Brain microvascular endothelial cell (primary cell): ENCODE measurements at regions not wholly inside any gene's neighbourhood (a gene's known extent, or its start where the extent isn't known, plus 50 kb on each side); places are given as distances from the start of the nearest gene placed in this dataset.

ENCODE experiments used
- DNase-seq: peaks from one replicate; pipeline ENCODE4 v3.0.0-alpha.2; 2020
- H3K27ac ChIP-seq: fragments of 250-450 bp; sonication (Bioruptor Pico); 2 replicates; pipeline ENCODE4 v1.5.1; 2020; ENCODE audit warnings: mild to moderate bottlenecking, moderate library complexity
- H3K27me3 ChIP-seq: fragments of 250-450 bp; sonication (Bioruptor Pico); replicated peaks from 2 replicates; pipeline ENCODE4 v1.5.1; 2020; ENCODE audit warnings: mild to moderate bottlenecking
- H3K36me3 ChIP-seq: fragments of 250-450 bp; sonication (Bioruptor Pico); replicated peaks from 2 replicates; pipeline ENCODE4 v1.5.1; 2020; ENCODE audit warnings: mild to moderate bottlenecking
- H3K4me3 ChIP-seq: 2 replicates; pipeline ENCODE4 v1.5.1; 2011; ENCODE audit warnings: low read depth, mild to moderate bottlenecking, control low read depth, low read length, moderate library complexity
- CTCF ChIP-seq: IDR thresholded peaks from 2 replicates; pipeline ENCODE4 v1.5.1; 2011; ENCODE audit warnings: low read depth, mild to moderate bottlenecking, moderate library complexity, low read length, control low read depth, inconsistent platforms; ENCODE audit errors: missing control alignments
- in situ Hi-C: cut with HindIII; loops from 2 replicates; pipeline ENCODE4 v1.10.0; 2017; ENCODE audit warnings: low sequenced_read_pairs, low pct_ligation_motif_present

DNA sequence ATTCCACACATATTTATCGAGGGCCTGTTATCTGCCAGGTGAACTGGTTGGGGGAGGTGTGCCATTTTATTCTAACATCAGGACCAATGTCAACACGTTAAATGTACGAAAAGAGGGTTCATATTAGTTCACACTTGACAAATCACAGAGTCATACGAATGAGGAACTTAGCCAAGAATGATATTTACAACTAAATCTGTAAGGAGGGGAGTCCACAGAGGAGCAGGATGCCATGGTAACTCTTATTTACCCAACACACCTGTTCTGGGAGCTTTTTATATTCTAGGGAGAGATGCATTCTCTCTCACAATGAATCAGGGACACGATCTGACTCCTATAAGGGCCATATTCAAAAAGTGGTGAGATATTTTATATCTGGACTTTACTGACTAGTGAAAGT lies 144.1 kb downstream of the CDC42EP3 start:
- no peaks in the 10 kb centered on the region for H3K27me3 ChIP-seq
- no peak overlapping the region for H3K4me3 ChIP-seq
- H3K27ac ChIP-seq = no peak overlapping the region
- no peak for DNase-seq
- H3K36me3 ChIP-seq = no peaks in the 10 kb centered on the region
- in situ Hi-C loops = no loop called here
- no peak for TF ChIP-seq CTCF

- H3K36me3 ChIP-seq = no peaks in the 10 kb centered on the region
- H3K27me3 ChIP-seq = no peaks in the 10 kb centered on the region
- H3K27ac ChIP-seq = no peak overlapping the region
- TF ChIP-seq CTCF = no peak
- H3K4me3 ChIP-seq = no peak overlapping the region
- in situ Hi-C loops = no loop called here
- DNase-seq = no peak
Measured at GRCh38 chr2:37529830-37530415, 141.5 kb downstream of the CDC42EP3 start.

DNA sequence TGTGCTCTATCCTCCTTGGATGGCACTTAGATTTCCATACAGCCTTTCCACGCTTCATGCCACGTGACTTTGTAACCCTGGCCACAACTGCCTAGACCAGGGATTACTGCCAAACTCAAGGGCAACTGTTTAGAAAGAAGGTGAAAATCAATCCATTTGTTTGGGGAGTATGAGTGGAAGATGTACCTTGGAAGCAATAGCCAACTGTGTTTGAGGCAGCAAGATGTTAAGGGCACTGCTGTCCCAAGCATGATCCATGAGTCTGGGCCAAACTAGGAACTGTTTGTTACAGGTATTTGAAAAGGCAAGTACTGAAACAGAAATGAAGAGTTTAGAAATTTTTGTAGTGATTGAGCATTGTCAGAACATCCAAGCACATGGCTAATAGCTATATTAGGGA lies 138.9 kb downstream of the CDC42EP3 start:
- Histone ChIP-seq H3K36me3 (no peaks in the 10 kb centered on the region), H3K27me3 (no peaks in the 10 kb centered on the region), H3K4me3 (no peak overlapping the region), H3K27ac (no peak overlapping the region)
- no peak for TF ChIP-seq CTCF
- no peak for DNase-seq
- in situ Hi-C loops = no loop called here

GRCh38 chr2:37537316-37537715 lies 134.1 kb downstream of the CDC42EP3 start:
- Histone ChIP-seq H3K36me3 (no peaks in the 10 kb centered on the region), H3K27ac (no peak overlapping the region), H3K4me3 (no peak overlapping the region), H3K27me3 (no peaks in the 10 kb centered on the region)
- in situ Hi-C loops = no loop called here
- no peak for TF ChIP-seq CTCF
- DNase-seq = no peak

- TF ChIP-seq CTCF = no peak
- H3K4me3 ChIP-seq = no peak overlapping the region
- DNase-seq = no peak
- H3K27me3 ChIP-seq = no peaks in the 10 kb centered on the region
- no peaks in the 10 kb centered on the region for H3K36me3 ChIP-seq
- in situ Hi-C loops = no loop called here
- no peak overlapping the region for H3K27ac ChIP-seq
Measured at GRCh38 chr2:37541516-37541915, 129.9 kb downstream of the CDC42EP3 start.

DNA sequence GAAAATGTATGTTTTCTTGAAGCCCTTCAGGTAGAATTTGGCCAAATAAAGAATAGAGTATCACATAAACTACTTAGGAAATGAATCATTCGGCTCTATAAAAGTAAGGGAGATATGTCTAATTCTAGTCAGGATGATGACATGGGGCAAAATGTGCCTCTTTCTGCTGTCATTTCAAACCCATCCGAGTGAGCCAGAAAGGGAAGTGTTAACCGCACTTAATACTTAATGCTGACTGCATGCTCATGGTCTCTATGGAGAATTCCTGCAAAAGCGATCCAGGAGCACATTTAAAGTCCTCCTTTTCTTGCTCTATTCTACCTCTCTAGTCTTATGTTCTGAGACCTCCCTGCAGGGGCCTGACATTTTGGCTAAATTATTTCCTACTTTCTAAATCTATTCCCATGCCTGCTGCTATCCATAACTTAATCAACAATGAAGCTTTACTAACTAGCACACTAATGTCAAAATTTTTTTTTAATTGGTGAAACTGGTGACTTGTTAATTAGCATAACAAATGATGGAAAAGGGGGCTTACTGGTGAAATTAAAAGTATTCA lies 127.4 kb downstream of the CDC42EP3 start:
- DNase-seq = no peak
- no peak overlapping the region for H3K4me3 ChIP-seq
- in situ Hi-C loops = no loop called here
- H3K36me3 ChIP-seq = no peaks in the 10 kb centered on the region
- no peaks in the 10 kb centered on the region for H3K27me3 ChIP-seq
- TF ChIP-seq CTCF = no peak
- H3K27ac ChIP-seq = no peak overlapping the region
